HepG2 (cell line): ENCODE measurements at regions not wholly inside any gene's neighbourhood (a gene's known extent, or its start where the extent isn't known, plus 50 kb on each side); places are given as distances from the start of the nearest gene placed in this dataset.

ENCODE experiments used
- ATAC-seq: fragments of 200-7000 bp; cut with Tn5 transposase; 3 replicates; pipeline ENCODE4 v1.9.1; 2020; ENCODE audit warnings: mild to moderate bottlenecking, moderate library complexity
- BruUV-seq: library from RNA; stranded (reverse); fragments of 400-500 nt; replicated peaks from 2 replicates; lab custom pipeline; 2021; lab: Mats Ljungman, UMichigan
- CTCF ChIA-PET: fragments of 300-600 bp; formaldehyde crosslinking; extraction: SDS; loops from one replicate; lab custom pipeline; 2021; ENCODE audit warnings: low total read pairs, inconsistent platforms, low intra/inter-chr PET ratio; lab: Yijun Ruan, JAX
- POLR2A ChIA-PET: fragments of 350-600 bp; sonication (Branson Sonifier 250); formaldehyde crosslinking; loops from one replicate; lab custom pipeline; 2020; ENCODE audit warnings: antibody characterized with exemption, inconsistent platforms; lab: Yijun Ruan, JAX
- DNase-seq: peaks from one replicate; pipeline ENCODE4 v3.0.0-alpha.2; 2015; ENCODE audit warnings: low spot score
- FAIRE-seq: peaks from 3 replicates; lab custom pipeline; 2011; peaks lifted over from hg19 to GRCh38; lab: Jason Lieb, UNC
- H2AFZ ChIP-seq: one replicate; pipeline ENCODE4 v1.6.1; 2011; ENCODE audit warnings: low read length, inconsistent platforms
- H3K27ac ChIP-seq: fragments of 300-600 bp; 3 replicates; pipeline ENCODE4 v1.8.0; 2011; ENCODE audit warnings: mixed run types, mild to moderate bottlenecking, mixed read lengths, low read length, inconsistent platforms; ENCODE audit not compliant: insufficient read depth; ENCODE audit errors: extremely low read length
- H3K27me3 ChIP-seq, 2 experiments: fragments of 200-600 bp in 1 of 2; 2 replicates in 1 of 2; 3 replicates in 1 of 2; pipeline versions ENCODE4 v1.6.0 to v1.8.0; 2011; ENCODE audit warnings: low read length in 2 of 2, mild to moderate bottlenecking in 2 of 2, moderate library complexity in 2 of 2, inconsistent platforms in 1 of 2; ENCODE audit not compliant: insufficient read depth in 2 of 2, control insufficient read depth in 1 of 2
- H3K36me3 ChIP-seq, 2 experiments: fragments of 200-600 bp in 1 of 2; replicated peaks in 1 of 2; 2 replicates in 1 of 2; 3 replicates in 1 of 2; pipeline versions ENCODE4 v1.5.1 to v1.8.0; 2011; ENCODE audit warnings: low read length in 2 of 2, inconsistent platforms in 1 of 2; ENCODE audit not compliant: insufficient read depth in 2 of 2, control insufficient read depth in 1 of 2
- H3K4me1 ChIP-seq: 2 replicates; pipeline ENCODE4 v1.5.1; 2012; ENCODE audit warnings: low read length, inconsistent platforms; ENCODE audit not compliant: insufficient read depth
- H3K4me2 ChIP-seq: 2 replicates; pipeline ENCODE4 v1.6.0; 2011; ENCODE audit warnings: low read depth, low read length, inconsistent platforms
- H3K4me3 ChIP-seq, 3 experiments: fragments of 200-600 bp in 1 of 3; sonication (generic), shearing (Covaris generic) in 1 of 3; replicated peaks in 1 of 3; 2 replicates each; pipeline ENCODE4 v1.5.1; 2011 to 2016; ENCODE audit warnings: low read length in 3 of 3, inconsistent platforms in 2 of 3, low read depth in 2 of 3, mild to moderate bottlenecking in 2 of 3, control low read depth in 1 of 3, mixed read lengths in 1 of 3; ENCODE audit not compliant: insufficient read depth in 1 of 3
- H3K79me2 ChIP-seq: one replicate; pipeline ENCODE4 v1.6.1; 2011; ENCODE audit warnings: low read length, inconsistent platforms; ENCODE audit not compliant: insufficient read depth
- H3K9ac ChIP-seq: 2 replicates; pipeline ENCODE4 v1.6.0; 2011; ENCODE audit warnings: mild to moderate bottlenecking, low read depth, low read length, inconsistent platforms; ENCODE audit not compliant: insufficient read depth
- H3K9me3 ChIP-seq: 2 replicates; pipeline ENCODE4 v1.5.1; 2012; ENCODE audit warnings: mild to moderate bottlenecking, low read length
- H4K20me1 ChIP-seq: 2 replicates; pipeline ENCODE4 v1.6.0; 2011; ENCODE audit warnings: inconsistent platforms, mild to moderate bottlenecking, low read length, moderate library complexity; ENCODE audit not compliant: insufficient read depth
- CREM ChIP-seq, 2 experiments: sonication (generic) in 1 of 2; formaldehyde crosslinking in 1 of 2; IDR thresholded peaks; 2 replicates each; pipeline versions ENCODE4 v1.4.0 to v1.6.1; 2016 to 2020; ENCODE audit warnings: antibody characterized with exemption in 1 of 2, mild to moderate bottlenecking in 1 of 2, missing genetic modification reagents in 1 of 2
- MEIS1 ChIP-seq: sonication (generic); formaldehyde crosslinking; IDR thresholded peaks from 2 replicates; pipeline ENCODE4 v1.9.0; 2021; ENCODE audit warnings: mild to moderate bottlenecking, missing genetic modification reagents, moderate library complexity, borderline replicate concordance
- MXI1 ChIP-seq: IDR thresholded peaks from 3 replicates; pipeline ENCODE4 v1.6.1; 2012; ENCODE audit warnings: low read depth, low read length, inconsistent platforms, borderline replicate concordance
- NR2F2 ChIP-seq: IDR thresholded peaks from 2 replicates; pipeline ENCODE4 v1.6.1; 2012; ENCODE audit warnings: low read depth, inconsistent platforms, borderline replicate concordance
- SETDB1 ChIP-seq: sonication (generic); formaldehyde crosslinking; IDR thresholded peaks from 2 replicates; pipeline ENCODE4 v1.5.1; 2020; ENCODE audit warnings: missing genetic modification reagents, mild to moderate bottlenecking, borderline replicate concordance
- TBX2 ChIP-seq: sonication (generic); formaldehyde crosslinking; IDR thresholded peaks from 2 replicates; pipeline ENCODE4 v1.5.0; 2020; ENCODE audit warnings: missing genetic modification reagents, mild to moderate bottlenecking, borderline replicate concordance
- ZNF446 ChIP-seq: sonication (generic); formaldehyde crosslinking; IDR thresholded peaks from 2 replicates; pipeline ENCODE4 v1.5.0; 2020; ENCODE audit warnings: mild to moderate bottlenecking, missing genetic modification reagents
- ZNF7 ChIP-seq: IDR thresholded peaks from 2 replicates; pipeline ENCODE4 v1.6.1; 2016; ENCODE audit warnings: missing biosample characterization, missing genetic modification reagents
- ZNF772 ChIP-seq: sonication (generic); formaldehyde crosslinking; IDR thresholded peaks from 2 replicates; pipeline ENCODE4 v1.5.0; 2020; ENCODE audit warnings: mild to moderate bottlenecking, missing genetic modification reagents
- WGBS: methylation state at CpG from one replicate; pipeline ENCODE4 v1.1.6; 2017; ENCODE audit warnings: low lambda C conversion rate; 5-methylcytosine and 5-hydroxymethylcytosine counted together
- in situ Hi-C: cut with HindIII; loops from 2 replicates; pipeline ENCODE4 v1.10.0; 2017; ENCODE audit warnings: low pct_unique_long_range_greater_than_20kb; ENCODE audit not compliant: extremely low pct_ligation_motif_present
- intact Hi-C: fragments of 100-400 bp; cut with micrococcal nuclease; formaldehyde crosslinking; loops from one replicate; pipeline ENCODE4 v1.10.0; 2022; ENCODE audit not compliant: unreplicated experiment
- TF ChIP-seq, protein P1 (sequence below): sonication (generic); formaldehyde crosslinking; IDR thresholded peaks from 2 replicates; pipeline ENCODE4 v1.4.0; 2020; ENCODE audit warnings: missing genetic modification reagents
- TF ChIP-seq, protein P2 (sequence below): fragments of 450-650 bp; IDR thresholded peaks from 2 replicates; pipeline ENCODE4 v1.6.1; 2017; ENCODE audit warnings: mild to moderate bottlenecking
- TF ChIP-seq, protein P3 (sequence below), 2 experiments: IDR thresholded peaks; 2 replicates each; pipeline ENCODE4 v1.6.1; 2011 to 2012; ENCODE audit warnings: low read length in 2 of 2, borderline replicate concordance in 1 of 2, low read depth in 1 of 2, mild to moderate bottlenecking in 1 of 2, moderate library complexity in 1 of 2
- TF ChIP-seq, protein P4 (sequence below): IDR thresholded peaks from 2 replicates; pipeline ENCODE4 v1.4.0; 2020; ENCODE audit warnings: mild to moderate bottlenecking, missing genetic modification reagents

DNA sequence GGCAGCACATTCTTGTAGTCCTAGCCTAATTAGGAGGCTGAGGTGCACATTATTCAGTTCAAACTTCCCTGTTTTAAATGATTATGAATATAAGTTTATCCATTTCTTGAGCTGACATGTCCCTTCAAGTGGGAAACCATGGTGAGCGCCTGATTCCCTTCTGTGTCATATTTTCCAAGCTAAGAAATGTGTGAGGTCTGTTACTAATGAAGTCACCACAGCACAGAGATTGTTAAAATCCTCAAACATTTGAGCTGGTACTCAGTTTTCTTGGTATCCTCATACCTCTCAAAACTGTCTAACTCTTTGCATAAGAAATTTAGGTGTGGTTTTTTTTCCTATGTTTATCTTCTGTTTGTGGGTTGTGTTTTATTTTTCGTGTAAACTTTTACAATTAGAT is 926.8 kb downstream of the GATA3 start:
- Histone ChIP-seq H3K36me3 (no peaks in the 10 kb centered on the region), H4K20me1 (no peaks in the 10 kb centered on the region), H3K79me2 (no peaks in the 10 kb centered on the region), H3K9ac (no peak overlapping the region), H3K27ac (no peak overlapping the region), H3K9me3 (no peaks in the 10 kb centered on the region), H3K4me3 (no peak overlapping the region), H2AFZ (no peak overlapping the region), H3K4me1 (no peaks in the 10 kb centered on the region), H3K27me3 (no peaks in the 10 kb centered on the region), H3K4me2 (no peak overlapping the region)
- in situ Hi-C loops, result no loop called here
- CTCF ChIA-PET, result no interaction called here
- 0% methylated on average over 2 of the region's 2 CpGs for WGBS
- no TSS peak for BruUV-seq
- DNase-seq (no peak), FAIRE-seq (no peak), ATAC-seq (no peak)
- intact Hi-C loops, result no loop called here
- POLR2A ChIA-PET, result no interaction called here
- TF ChIP-seq NR2F2 (no peak), MEIS1 (CRISPR knock-in tag) (no peak), ZNF772 (CRISPR knock-in tag) (no peak), SETDB1 (CRISPR knock-in tag) (no peak), ZNF7 (CRISPR knock-in tag) (no peak), MXI1 (no peak), CREM (IDR thresholded peaks at IDR 0.05) (no peak), CREM (CRISPR knock-in tag; IDR thresholded peaks at IDR 0.05) (no peak), TBX2 (CRISPR knock-in tag) (no peak), ZNF446 (CRISPR knock-in tag) (no peak)
- TF ChIP-seq, protein P1, sequence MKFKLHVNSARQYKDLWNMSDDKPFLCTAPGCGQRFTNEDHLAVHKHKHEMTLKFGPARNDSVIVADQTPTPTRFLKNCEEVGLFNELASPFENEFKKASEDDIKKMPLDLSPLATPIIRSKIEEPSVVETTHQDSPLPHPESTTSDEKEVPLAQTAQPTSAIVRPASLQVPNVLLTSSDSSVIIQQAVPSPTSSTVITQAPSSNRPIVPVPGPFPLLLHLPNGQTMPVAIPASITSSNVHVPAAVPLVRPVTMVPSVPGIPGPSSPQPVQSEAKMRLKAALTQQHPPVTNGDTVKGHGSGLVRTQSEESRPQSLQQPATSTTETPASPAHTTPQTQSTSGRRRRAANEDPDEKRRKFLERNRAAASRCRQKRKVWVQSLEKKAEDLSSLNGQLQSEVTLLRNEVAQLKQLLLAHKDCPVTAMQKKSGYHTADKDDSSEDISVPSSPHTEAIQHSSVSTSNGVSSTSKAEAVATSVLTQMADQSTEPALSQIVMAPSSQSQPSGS (CRISPR knock-in tag), result no peak
- TF ChIP-seq, protein P2, sequence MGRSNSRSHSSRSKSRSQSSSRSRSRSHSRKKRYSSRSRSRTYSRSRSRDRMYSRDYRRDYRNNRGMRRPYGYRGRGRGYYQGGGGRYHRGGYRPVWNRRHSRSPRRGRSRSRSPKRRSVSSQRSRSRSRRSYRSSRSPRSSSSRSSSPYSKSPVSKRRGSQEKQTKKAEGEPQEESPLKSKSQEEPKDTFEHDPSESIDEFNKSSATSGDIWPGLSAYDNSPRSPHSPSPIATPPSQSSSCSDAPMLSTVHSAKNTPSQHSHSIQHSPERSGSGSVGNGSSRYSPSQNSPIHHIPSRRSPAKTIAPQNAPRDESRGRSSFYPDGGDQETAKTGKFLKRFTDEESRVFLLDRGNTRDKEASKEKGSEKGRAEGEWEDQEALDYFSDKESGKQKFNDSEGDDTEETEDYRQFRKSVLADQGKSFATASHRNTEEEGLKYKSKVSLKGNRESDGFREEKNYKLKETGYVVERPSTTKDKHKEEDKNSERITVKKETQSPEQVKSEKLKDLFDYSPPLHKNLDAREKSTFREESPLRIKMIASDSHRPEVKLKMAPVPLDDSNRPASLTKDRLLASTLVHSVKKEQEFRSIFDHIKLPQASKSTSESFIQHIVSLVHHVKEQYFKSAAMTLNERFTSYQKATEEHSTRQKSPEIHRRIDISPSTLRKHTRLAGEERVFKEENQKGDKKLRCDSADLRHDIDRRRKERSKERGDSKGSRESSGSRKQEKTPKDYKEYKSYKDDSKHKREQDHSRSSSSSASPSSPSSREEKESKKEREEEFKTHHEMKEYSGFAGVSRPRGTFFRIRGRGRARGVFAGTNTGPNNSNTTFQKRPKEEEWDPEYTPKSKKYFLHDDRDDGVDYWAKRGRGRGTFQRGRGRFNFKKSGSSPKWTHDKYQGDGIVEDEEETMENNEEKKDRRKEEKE, result no peak
- TF ChIP-seq, protein P3, sequence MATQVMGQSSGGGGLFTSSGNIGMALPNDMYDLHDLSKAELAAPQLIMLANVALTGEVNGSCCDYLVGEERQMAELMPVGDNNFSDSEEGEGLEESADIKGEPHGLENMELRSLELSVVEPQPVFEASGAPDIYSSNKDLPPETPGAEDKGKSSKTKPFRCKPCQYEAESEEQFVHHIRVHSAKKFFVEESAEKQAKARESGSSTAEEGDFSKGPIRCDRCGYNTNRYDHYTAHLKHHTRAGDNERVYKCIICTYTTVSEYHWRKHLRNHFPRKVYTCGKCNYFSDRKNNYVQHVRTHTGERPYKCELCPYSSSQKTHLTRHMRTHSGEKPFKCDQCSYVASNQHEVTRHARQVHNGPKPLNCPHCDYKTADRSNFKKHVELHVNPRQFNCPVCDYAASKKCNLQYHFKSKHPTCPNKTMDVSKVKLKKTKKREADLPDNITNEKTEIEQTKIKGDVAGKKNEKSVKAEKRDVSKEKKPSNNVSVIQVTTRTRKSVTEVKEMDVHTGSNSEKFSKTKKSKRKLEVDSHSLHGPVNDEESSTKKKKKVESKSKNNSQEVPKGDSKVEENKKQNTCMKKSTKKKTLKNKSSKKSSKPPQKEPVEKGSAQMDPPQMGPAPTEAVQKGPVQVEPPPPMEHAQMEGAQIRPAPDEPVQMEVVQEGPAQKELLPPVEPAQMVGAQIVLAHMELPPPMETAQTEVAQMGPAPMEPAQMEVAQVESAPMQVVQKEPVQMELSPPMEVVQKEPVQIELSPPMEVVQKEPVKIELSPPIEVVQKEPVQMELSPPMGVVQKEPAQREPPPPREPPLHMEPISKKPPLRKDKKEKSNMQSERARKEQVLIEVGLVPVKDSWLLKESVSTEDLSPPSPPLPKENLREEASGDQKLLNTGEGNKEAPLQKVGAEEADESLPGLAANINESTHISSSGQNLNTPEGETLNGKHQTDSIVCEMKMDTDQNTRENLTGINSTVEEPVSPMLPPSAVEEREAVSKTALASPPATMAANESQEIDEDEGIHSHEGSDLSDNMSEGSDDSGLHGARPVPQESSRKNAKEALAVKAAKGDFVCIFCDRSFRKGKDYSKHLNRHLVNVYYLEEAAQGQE (IDR thresholded peaks at IDR 0.05; ENCODE audit: borderline replicate concordance in 1 of 2, low read depth in 1 of 2, low read length in 2 of 2), result no peak
- TF ChIP-seq, protein P4, sequence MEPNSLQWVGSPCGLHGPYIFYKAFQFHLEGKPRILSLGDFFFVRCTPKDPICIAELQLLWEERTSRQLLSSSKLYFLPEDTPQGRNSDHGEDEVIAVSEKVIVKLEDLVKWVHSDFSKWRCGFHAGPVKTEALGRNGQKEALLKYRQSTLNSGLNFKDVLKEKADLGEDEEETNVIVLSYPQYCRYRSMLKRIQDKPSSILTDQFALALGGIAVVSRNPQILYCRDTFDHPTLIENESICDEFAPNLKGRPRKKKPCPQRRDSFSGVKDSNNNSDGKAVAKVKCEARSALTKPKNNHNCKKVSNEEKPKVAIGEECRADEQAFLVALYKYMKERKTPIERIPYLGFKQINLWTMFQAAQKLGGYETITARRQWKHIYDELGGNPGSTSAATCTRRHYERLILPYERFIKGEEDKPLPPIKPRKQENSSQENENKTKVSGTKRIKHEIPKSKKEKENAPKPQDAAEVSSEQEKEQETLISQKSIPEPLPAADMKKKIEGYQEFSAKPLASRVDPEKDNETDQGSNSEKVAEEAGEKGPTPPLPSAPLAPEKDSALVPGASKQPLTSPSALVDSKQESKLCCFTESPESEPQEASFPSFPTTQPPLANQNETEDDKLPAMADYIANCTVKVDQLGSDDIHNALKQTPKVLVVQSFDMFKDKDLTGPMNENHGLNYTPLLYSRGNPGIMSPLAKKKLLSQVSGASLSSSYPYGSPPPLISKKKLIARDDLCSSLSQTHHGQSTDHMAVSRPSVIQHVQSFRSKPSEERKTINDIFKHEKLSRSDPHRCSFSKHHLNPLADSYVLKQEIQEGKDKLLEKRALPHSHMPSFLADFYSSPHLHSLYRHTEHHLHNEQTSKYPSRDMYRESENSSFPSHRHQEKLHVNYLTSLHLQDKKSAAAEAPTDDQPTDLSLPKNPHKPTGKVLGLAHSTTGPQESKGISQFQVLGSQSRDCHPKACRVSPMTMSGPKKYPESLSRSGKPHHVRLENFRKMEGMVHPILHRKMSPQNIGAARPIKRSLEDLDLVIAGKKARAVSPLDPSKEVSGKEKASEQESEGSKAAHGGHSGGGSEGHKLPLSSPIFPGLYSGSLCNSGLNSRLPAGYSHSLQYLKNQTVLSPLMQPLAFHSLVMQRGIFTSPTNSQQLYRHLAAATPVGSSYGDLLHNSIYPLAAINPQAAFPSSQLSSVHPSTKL, result no peak
